ENCODE measurements at regions not wholly inside any gene's neighbourhood (a gene's known extent, or its start where the extent isn't known, plus 50 kb on each side); places are given as distances from the start of the nearest gene placed in this dataset.

DNA sequence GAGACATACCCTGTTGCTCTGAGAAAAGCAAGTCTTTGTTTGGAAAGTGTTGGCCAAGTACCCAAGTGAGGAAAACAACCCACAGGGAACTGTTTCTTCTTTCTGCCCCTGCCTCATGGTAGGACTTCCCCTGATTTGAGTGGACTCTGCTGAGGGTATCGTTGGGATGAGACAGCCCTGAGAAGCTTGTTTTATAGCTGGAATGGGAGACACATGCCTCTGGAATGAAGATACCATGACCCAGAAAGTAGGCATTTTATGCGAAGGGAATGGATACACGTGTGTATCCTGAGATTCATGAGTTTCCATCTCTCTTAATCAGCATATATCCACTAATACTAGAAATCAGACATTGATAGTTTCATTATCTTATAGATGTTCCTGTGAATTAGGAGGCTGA is 382.3 kb downstream of the ATP23 start:
- no peak for TF ChIP-seq EZH2phosphoT487 (IDR thresholded peaks at IDR 0.05; ENCODE audit: borderline replicate concordance, low read length)
- TF ChIP-seq, protein P1, sequence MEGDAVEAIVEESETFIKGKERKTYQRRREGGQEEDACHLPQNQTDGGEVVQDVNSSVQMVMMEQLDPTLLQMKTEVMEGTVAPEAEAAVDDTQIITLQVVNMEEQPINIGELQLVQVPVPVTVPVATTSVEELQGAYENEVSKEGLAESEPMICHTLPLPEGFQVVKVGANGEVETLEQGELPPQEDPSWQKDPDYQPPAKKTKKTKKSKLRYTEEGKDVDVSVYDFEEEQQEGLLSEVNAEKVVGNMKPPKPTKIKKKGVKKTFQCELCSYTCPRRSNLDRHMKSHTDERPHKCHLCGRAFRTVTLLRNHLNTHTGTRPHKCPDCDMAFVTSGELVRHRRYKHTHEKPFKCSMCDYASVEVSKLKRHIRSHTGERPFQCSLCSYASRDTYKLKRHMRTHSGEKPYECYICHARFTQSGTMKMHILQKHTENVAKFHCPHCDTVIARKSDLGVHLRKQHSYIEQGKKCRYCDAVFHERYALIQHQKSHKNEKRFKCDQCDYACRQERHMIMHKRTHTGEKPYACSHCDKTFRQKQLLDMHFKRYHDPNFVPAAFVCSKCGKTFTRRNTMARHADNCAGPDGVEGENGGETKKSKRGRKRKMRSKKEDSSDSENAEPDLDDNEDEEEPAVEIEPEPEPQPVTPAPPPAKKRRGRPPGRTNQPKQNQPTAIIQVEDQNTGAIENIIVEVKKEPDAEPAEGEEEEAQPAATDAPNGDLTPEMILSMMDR (conservative IDR thresholded peaks at IDR 0.05; ENCODE audit: low read depth, low read length), result no peak
- no peak for TF ChIP-seq EZH2 (IDR thresholded peaks at IDR 0.05; ENCODE audit: low read length, unreplicated experiment)
